ENCODE measurements at regions not wholly inside any gene's neighbourhood (a gene's known extent, or its start where the extent isn't known, plus 50 kb on each side); places are given as distances from the start of the nearest gene placed in this dataset.

GRCh38 chr10:118173296-118173695 lies 126.6 kb upstream of the RAB11FIP2 start:
- no peak for DNase-seq

- no peak for DNase-seq
These were observed 125.1 kb upstream of the RAB11FIP2 start for GRCh38 chr10:118171861-118172260.

DNA sequence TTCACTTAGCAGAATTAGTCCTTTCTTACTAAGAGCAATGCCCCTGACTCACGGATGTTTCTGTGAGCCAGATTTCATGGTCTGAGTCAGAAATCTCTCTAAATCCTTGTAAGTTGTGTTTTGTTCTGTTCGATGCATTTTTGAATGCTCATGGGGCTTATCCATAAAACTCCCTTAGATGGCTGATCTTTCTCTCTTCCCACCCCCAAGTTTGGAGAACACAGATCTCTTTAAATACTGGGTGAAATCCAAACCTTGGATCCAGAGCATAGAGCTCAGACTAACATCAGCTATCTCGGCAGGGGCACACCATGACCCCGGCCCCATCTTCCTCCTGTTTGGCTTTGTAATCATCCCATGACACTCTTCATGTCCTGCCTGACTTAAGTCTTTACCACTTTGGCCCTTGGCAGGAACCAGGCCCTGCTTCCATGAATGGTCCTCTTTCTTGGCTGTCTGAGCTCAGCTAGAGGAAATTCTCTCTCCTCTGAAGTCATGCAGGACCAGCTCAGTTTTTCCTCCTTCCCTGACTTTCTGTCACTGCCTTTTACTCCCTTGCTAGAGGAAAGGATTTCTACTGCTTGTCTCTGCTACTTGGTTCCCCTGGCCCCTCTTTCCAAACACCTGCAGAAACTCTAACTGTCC lies 120.4 kb upstream of the RAB11FIP2 start:
- no peak for DNase-seq

- no peak for DNase-seq
These were observed 116.5 kb upstream of the RAB11FIP2 start for GRCh38 chr10:118163217-118163616.

DNA sequence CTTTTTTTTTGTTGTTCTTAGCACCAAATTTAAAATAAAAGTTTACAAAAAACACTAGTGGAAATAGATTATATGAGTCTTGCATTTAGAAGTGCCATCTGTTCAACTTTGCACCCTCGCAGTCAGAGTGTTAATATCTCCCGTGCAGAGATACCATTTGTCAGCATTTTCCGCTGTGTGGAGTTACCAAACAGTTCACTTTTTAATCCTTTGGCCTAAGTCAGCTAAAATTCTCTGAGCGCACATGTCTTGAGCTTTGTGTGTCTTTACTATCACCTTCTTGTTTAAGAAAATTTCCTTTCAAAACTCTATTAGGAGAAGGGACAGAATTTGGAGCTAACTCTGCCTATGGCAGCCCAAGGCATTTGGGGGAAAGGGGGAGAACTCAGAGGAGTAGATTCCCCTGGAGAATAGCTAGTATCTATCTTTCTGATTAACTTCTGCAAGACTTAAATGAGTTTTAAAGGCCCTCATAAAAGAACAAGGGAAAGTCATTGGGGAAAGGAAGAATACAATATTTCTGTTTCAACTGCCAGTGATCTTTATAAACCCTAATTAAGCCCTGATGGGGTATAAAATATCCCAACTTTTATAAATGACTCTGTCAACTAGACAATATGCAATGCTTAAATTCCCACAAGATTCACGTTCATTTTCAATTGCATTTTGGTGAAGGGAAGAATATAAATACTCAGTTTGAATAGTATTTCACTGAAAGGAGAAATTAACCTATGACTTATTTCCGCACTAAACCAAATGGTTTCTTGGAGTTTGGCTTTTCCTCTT lies 114.9 kb upstream of the RAB11FIP2 start:
- no peak for DNase-seq

- DNase-seq, result no peak
These were observed 106.5 kb upstream of the RAB11FIP2 start for GRCh38 chr10:118153287-118153686.

DNA sequence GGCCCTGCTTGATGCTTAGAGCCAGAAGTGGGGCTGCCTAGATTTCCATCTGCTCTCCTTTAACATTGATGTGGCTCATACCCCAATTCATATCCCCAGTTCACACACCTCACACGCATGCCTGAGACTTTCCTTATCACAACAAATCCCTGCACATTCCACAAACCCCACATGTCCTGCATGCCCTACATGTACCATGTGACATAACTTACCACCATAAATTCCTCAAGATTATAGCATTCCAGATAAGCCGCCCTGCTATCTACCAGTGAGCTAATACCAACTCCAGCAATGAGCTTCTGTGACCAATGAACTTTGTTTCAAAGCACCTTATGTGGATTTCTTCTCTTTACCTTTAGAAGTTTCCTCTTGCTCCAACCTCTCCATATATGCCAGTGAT lies 104.7 kb upstream of the RAB11FIP2 start:
- no peak for DNase-seq

- DNase-seq, result no peak
These were observed 101.5 kb upstream of the RAB11FIP2 start for GRCh38 chr10:118148247-118148646.

DNA sequence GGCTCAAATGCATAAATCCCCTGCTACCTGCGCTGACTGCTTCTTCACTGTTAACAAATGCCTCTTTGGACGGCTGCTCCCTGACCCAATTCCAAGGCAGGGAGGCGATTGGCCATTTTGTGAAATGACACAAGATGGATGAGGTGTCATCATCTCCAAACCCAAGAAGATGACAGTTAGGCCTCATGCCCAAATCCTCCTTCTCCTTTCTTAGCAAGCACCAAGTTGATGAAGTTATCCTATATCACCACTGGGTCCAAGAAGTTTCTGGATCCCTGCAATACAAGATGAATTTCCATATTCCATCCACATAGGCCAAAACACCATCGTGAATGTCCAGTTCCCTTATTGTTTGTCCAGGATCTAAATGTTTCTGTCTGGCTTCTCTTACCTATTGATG lies 98.5 kb upstream of the RAB11FIP2 start:
- DNase-seq, result no peak

DNA sequence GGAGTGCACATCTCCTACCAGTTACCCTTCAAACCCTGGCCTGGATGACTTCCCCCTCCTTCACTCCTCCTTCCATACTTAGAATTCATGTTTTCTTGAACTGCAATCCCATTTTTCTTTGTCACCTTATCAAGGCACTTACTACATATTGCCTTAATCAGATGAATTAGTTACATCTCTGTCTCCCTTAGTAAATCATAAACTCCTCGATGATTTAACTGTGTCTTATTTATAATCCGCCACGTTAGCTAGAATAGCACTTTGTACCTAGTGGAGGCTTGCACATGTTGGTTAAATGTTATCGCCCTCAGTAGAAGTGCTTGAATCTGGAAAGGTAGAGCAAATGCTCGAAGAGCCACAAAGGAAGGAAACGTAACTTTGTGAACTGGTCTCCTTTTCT lies 94.7 kb upstream of the RAB11FIP2 start:
- no peak for DNase-seq

GRCh38 chr10:118139321-118139720 lies 92.6 kb upstream of the RAB11FIP2 start:
- no peak for DNase-seq

GRCh38 chr10:118128675-118129074 lies 81.9 kb upstream of the RAB11FIP2 start:
- no peak for DNase-seq

DNA sequence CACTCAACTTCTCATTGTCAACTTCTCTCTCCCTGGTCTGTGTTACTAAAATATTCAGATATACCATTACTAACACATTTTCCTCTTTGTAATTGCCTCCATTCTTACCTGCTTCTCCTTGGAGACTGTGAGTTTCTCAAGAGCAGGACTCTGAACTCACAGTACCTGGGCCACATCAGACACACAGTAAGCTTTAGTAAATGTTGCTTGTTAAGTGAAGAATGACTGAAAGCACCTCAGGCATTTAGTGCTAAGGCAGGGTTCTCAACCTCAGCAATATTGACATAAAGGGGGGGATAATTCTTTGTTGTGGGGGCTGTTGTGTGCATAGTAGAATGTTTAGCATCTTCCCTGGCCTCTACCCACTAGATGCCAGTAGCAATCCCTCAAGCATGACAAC lies 72.0 kb upstream of the RAB11FIP2 start:
- no peak for DNase-seq

- no peak for DNase-seq
These were observed 70.1 kb upstream of the RAB11FIP2 start for GRCh38 chr10:118116715-118117449.

DNA sequence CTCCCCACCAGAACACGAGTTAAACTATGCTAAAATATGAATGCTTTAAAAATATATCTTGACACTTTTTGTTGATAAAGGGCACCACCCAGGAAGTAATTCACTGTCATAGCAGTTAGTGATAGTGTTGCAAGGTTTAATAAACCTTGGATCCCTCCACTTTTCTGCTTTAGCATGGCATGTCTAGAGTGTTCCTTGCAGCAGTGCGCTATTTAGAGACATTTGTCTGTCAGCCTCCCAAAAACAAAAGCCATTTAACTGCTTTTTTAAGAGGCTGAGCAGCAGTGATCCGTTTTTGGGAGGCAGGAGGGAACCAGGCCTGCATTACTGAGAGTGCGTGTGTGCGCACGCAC lies 69.6 kb upstream of the RAB11FIP2 start:
- no peak for DNase-seq

DNA sequence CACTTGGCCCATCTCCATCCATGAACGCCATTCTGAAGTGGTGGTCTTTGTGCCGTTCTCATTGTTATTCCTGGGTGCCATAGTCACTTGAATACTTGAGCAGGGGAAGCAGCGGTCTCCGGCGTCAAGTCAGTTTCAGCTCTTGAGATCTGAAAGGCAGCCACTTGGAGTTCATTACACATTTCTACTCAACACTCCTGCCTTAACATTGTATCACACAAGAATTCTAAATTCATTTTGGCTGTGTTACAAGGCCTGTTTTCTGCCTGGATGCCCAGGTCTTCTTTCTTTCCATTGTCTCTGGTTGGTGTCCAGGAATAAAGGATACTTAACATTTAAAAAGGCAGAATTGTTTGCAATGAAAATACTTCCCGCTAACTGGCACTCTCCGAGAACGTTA lies 69.0 kb upstream of the RAB11FIP2 start:
- no peak for DNase-seq

- no peak for DNase-seq
These were observed 68.3 kb upstream of the RAB11FIP2 start for GRCh38 chr10:118114992-118115391.

DNA sequence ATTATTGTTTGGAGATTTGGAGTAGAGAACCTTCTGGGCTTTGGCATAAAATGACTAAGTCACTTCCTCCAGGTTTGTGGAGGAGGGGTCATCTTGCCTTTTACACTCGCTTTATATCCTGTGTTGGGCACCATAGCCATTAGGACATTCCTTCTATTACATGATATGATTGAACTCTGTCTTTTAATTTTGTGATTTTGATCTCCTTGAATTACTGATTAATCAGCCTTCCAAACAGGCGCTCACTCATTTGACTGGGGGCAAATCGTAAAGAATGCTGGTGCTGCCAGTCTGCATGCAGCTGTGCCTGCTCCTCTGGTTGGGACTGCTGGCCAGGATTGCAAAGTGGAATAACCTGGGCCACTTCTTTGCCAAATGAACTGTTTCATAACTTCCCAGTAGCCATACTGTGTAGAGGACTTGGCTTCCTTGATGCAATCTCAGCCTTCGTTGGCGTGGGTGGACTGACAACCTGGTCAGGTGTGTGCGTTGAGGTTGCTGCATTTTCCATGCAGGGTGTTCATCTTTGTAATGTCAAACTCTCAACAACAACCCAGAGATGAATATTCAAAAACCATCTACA lies 65.9 kb upstream of the RAB11FIP2 start:
- no peak for DNase-seq

DNA sequence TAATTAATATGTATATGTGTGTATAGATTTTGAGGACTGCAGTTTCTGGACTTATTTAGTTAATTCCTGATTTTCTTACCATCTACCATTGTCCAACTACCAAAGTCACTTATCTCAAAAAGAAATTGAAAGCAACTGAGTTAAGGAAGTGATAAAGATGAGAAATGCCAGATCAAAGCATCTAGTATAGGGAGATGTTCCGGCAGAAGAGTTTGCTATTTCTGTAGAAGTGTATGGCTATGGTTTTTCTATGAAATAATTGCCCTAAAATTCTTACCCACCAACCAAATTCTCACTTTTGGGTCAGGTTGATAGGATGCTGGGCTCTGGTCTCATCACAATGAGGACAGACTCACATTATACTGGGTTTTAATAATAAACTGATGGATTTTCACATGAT lies 64.0 kb upstream of the RAB11FIP2 start:
- DNase-seq, result no peak

DNA sequence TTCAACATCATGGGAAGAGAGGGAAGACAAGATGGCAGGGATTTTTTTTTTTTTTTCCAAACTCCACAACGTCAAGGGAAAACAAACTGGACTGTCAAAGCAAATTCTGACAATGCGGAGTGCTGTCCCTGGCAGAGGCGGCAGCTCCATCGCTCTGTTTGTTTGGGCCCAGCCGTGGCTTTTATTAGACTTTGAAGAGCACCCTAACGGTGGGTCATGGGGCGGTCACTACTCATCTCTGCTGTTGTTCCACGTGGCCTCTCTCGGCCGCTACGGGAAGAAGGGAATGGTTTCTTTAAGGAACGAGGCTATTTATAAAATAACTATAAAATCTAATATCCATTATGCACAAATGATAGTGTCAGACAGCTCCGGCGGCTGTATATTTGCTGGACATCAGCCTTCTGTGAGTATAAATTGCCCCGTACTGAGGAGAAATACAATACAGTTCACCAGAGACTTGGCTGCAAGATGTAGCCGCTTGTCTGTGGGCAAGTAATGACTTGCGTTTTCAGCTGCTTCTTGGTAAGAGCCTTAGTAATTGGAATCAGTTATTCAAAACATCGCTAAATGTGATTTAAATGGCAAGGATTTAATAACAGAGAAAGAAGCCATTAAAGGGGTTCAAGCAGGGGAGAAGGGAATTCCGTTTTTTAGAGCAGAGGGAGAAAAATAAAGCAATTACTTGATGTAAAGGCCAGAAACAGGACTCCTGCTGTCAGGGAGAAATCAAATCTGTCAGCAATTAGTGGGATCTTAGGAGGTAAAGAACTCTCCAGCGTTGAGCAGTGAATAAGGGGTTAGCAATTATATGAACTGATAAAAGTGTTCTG lies 61.7 kb upstream of the RAB11FIP2 start:
- DNase-seq, result peak; percentile 29

- no peak for DNase-seq
These were observed 60.8 kb upstream of the RAB11FIP2 start for GRCh38 chr10:118107541-118107940.

DNA sequence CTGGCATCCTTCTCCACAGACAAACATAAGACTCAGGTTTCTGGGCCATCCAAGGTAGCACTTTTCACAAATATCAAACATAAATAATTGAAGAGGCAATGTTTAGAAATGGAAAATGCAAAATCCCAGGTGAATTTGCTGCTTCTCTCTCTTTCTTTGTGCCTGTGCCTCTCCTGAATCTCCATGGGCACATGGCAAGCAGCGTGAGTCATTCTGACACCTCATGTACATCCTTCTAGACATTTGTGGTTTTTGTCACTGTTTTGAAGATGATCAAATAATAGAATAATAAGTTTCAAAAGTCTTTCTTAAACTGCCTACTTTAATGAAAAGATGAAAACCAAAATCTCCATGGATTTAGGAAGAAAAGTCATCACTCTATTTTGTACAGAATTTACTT lies 60.3 kb upstream of the RAB11FIP2 start:
- DNase-seq, result no peak

DNA sequence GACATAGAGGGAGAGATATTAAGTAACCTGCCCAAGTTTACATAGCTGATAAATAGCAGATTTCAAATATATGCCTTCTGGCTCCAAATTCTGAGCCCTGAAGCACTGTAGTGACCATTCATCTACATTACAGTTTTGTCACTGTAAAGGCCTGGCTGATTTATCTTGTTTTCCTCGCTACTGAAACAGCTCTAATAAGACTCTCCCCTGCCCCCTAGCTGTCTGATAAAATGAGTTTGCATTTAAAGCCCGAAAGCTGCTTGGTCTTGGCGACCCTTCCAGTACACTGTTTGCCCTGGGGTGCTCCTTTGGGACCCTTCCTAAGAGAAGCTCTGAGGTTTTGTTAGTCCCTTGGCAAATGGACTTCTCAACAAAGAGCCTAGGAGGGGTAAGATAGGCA lies 59.7 kb upstream of the RAB11FIP2 start:
- no peak for DNase-seq
